IMR-90 (cell line): ENCODE measurements at regions not wholly inside any gene's neighbourhood (a gene's known extent, or its start where the extent isn't known, plus 50 kb on each side); places are given as distances from the start of the nearest gene placed in this dataset.

ENCODE experiments used
- ATAC-seq: fragments of 200-7000 bp; cut with Tn5 transposase; 2 replicates; pipeline ENCODE4 v1.9.1; 2020; ENCODE audit warnings: low read depth, mild to moderate bottlenecking, moderate library complexity
- BruUV-seq: library from RNA; stranded (reverse); fragments of 400-500 nt; replicated peaks from 2 replicates; lab custom pipeline; 2021; lab: Mats Ljungman, UMichigan
- CTCF ChIA-PET: fragments of 300-600 bp; formaldehyde crosslinking; extraction: SDS; loops from one replicate; lab custom pipeline; 2021; ENCODE audit warnings: antibody characterized with exemption; lab: Yijun Ruan, JAX
- POLR2A ChIA-PET: fragments of 300-600 bp; sonication (Branson Sonifier 250); formaldehyde crosslinking; loops from one replicate; lab custom pipeline; 2022; ENCODE audit warnings: antibody characterized with exemption; ENCODE audit not compliant: unreplicated experiment; lab: Charles Lee
- DNase-seq: peaks from one replicate; pipeline ENCODE4 v3.0.0; 2013
- H2AFZ ChIP-seq: replicated peaks from 2 replicates; pipeline ENCODE3; 2013; ENCODE audit warnings: low read length, mild to moderate bottlenecking; ENCODE audit not compliant: poor library complexity
- H2AK5ac ChIP-seq: 2 replicates; pipeline ENCODE4 v1.6.1; 2013; ENCODE audit warnings: low read depth, low read length, inconsistent platforms
- H2AK9ac ChIP-seq: replicated peaks from 2 replicates; pipeline ENCODE3; 2013; ENCODE audit warnings: mild to moderate bottlenecking, low read depth, low read length, moderate library complexity; ENCODE audit not compliant: poor library complexity
- H2BK120ac ChIP-seq: 2 replicates; pipeline ENCODE4 v1.6.1; 2013; ENCODE audit warnings: low read depth, low read length, inconsistent platforms
- H2BK15ac ChIP-seq: 3 replicates; pipeline ENCODE4 v1.6.1; 2013; ENCODE audit warnings: low read depth, low read length, inconsistent platforms
- H2BK20ac ChIP-seq: 2 replicates; pipeline ENCODE4 v1.6.1; 2013; ENCODE audit warnings: low read depth, mild to moderate bottlenecking, inconsistent platforms, low read length, moderate library complexity
- H2BK5ac ChIP-seq: 2 replicates; pipeline ENCODE4 v1.6.1; 2013; ENCODE audit warnings: mild to moderate bottlenecking, low read depth, low read length, inconsistent platforms; ENCODE audit not compliant: poor library complexity, severe bottlenecking
- H3K14ac ChIP-seq: replicated peaks from 2 replicates; pipeline ENCODE4 v1.6.1; 2013; ENCODE audit warnings: low read depth, low read length, inconsistent platforms
- H3K18ac ChIP-seq: 2 replicates; pipeline ENCODE4 v1.6.1; 2013; ENCODE audit warnings: low read depth, low read length, control low read depth
- H3K23ac ChIP-seq: 2 replicates; pipeline ENCODE4 v1.6.1; 2013; ENCODE audit warnings: low read depth, low read length, inconsistent platforms
- H3K27ac ChIP-seq: 2 replicates; pipeline ENCODE4 v1.5.1; 2013; ENCODE audit warnings: mild to moderate bottlenecking, control low read depth, low read length; ENCODE audit not compliant: insufficient read depth
- H3K27me3 ChIP-seq: 2 replicates; pipeline ENCODE4 v1.6.1; 2013; ENCODE audit warnings: low read length; ENCODE audit not compliant: control insufficient read depth, insufficient read depth
- H3K36me3 ChIP-seq: 2 replicates; pipeline ENCODE4 v1.6.1; 2013; ENCODE audit warnings: low read length, mixed read lengths; ENCODE audit not compliant: control insufficient read depth, insufficient read depth
- H3K4ac ChIP-seq: 2 replicates; pipeline ENCODE4 v1.6.1; 2013; ENCODE audit warnings: low read depth, low read length, inconsistent platforms
- H3K4me1 ChIP-seq: 2 replicates; pipeline ENCODE4 v1.6.1; 2013; ENCODE audit warnings: low read length, mixed read lengths; ENCODE audit not compliant: control insufficient read depth, insufficient read depth
- H3K4me2 ChIP-seq: 2 replicates; pipeline ENCODE4 v1.6.1; 2013; ENCODE audit warnings: low read depth, mild to moderate bottlenecking, control low read depth, low read length, moderate library complexity
- H3K4me3 ChIP-seq: 2 replicates; pipeline ENCODE4 v1.5.1; 2013; ENCODE audit warnings: low read depth, mild to moderate bottlenecking, control low read depth, low read length, moderate library complexity; ENCODE audit not compliant: insufficient read depth
- H3K56ac ChIP-seq: 2 replicates; pipeline ENCODE4 v1.6.1; 2013; ENCODE audit warnings: low read length, inconsistent platforms; ENCODE audit not compliant: insufficient read depth; ENCODE audit errors: extremely low read depth
- H3K79me1 ChIP-seq, 2 experiments: 2 replicates each; pipeline ENCODE4 v1.6.1; 2013; ENCODE audit warnings: low read length in 2 of 2, inconsistent platforms in 1 of 2, low read depth in 1 of 2
- H3K9ac ChIP-seq: 2 replicates; pipeline ENCODE4 v1.6.1; 2013; ENCODE audit warnings: low read depth, low read length, control low read depth
- H3K9me1 ChIP-seq: 2 replicates; pipeline ENCODE4 v1.6.1; 2013; ENCODE audit warnings: low read length, inconsistent platforms; ENCODE audit not compliant: insufficient read depth
- H3K9me3 ChIP-seq: 2 replicates; pipeline ENCODE4 v1.6.1; 2013; ENCODE audit warnings: low read length; ENCODE audit not compliant: control insufficient read depth, insufficient read depth
- H4K20me1 ChIP-seq: 2 replicates; pipeline ENCODE4 v1.6.1; 2013; ENCODE audit warnings: low read length, inconsistent platforms; ENCODE audit not compliant: insufficient read depth
- H4K5ac ChIP-seq: 2 replicates; pipeline ENCODE4 v1.6.1; 2013; ENCODE audit warnings: mild to moderate bottlenecking, low read depth, low read length, control low read depth
- H4K8ac ChIP-seq, 2 experiments: 2 replicates each; pipeline ENCODE4 v1.6.1; 2013; ENCODE audit warnings: low read depth in 2 of 2, low read length in 2 of 2, control low read depth in 1 of 2, inconsistent platforms in 1 of 2
- H4K91ac ChIP-seq: 2 replicates; pipeline ENCODE4 v1.6.1; 2013; ENCODE audit warnings: low read depth, low read length, inconsistent platforms; ENCODE audit not compliant: insufficient read depth
- BHLHE40 ChIP-seq: fragments of 150-350 bp; IDR thresholded peaks from 2 replicates; pipeline ENCODE4 v1.6.1; 2016; ENCODE audit warnings: mild to moderate bottlenecking, low read depth, low read length
- CEBPB ChIP-seq: IDR thresholded peaks from 2 replicates; pipeline ENCODE4 v1.6.1; 2012; ENCODE audit warnings: low read depth, low read length, improper control_type of control experiment
- CHD1 ChIP-seq: IDR thresholded peaks from 2 replicates; pipeline ENCODE4 v1.6.1; 2012; ENCODE audit warnings: low read depth, low read length, improper control_type of control experiment
- CTCF ChIP-seq: conservative IDR thresholded peaks from 2 replicates; pipeline ENCODE4 v1.5.1; 2012; ENCODE audit warnings: mild to moderate bottlenecking, low read depth, low read length, improper control_type of control experiment
- ELK1 ChIP-seq: fragments of 150-350 bp; IDR thresholded peaks from 2 replicates; pipeline ENCODE4 v1.6.1; 2016; ENCODE audit warnings: low read depth, mild to moderate bottlenecking, low read length, moderate library complexity, borderline replicate concordance
- FOS ChIP-seq: fragments of 150-350 bp; IDR thresholded peaks from 2 replicates; pipeline ENCODE4 v1.6.1; 2016; ENCODE audit warnings: low read depth, low read length
- MAFK ChIP-seq: IDR thresholded peaks from 2 replicates; pipeline ENCODE4 v1.6.1; 2012; ENCODE audit warnings: low read depth, low read length, improper control_type of control experiment
- MAZ ChIP-seq: IDR thresholded peaks from 2 replicates; pipeline ENCODE4 v1.6.1; 2012; ENCODE audit warnings: low read depth, mild to moderate bottlenecking, low read length, improper control_type of control experiment, moderate library complexity, borderline replicate concordance
- MXI1 ChIP-seq: IDR thresholded peaks from 2 replicates; pipeline ENCODE4 v1.6.1; 2012; ENCODE audit warnings: low read depth, mild to moderate bottlenecking, low read length, moderate library complexity, borderline replicate concordance
- NFE2L2 ChIP-seq: fragments of 150-350 bp; IDR thresholded peaks from 2 replicates; pipeline ENCODE4 v1.6.1; 2016; ENCODE audit warnings: low read depth, mild to moderate bottlenecking, low read length
- POLR2A ChIP-seq: IDR thresholded peaks from 2 replicates; pipeline ENCODE4 v1.6.1; 2012; ENCODE audit warnings: mild to moderate bottlenecking, low read depth, low read length
- RAD21 ChIP-seq: IDR thresholded peaks from 2 replicates; pipeline ENCODE4 v1.6.1; 2012; ENCODE audit warnings: low read length, improper control_type of control experiment
- RCOR1 ChIP-seq: IDR thresholded peaks from 2 replicates; pipeline ENCODE4 v1.6.1; 2012; ENCODE audit warnings: mild to moderate bottlenecking, low read length, improper control_type of control experiment; ENCODE audit not compliant: insufficient replicate concordance
- RFX5 ChIP-seq: IDR thresholded peaks from 2 replicates; pipeline ENCODE4 v1.8.0; 2012; ENCODE audit warnings: low read depth, mild to moderate bottlenecking, low read length, moderate library complexity
- SMC3 ChIP-seq: fragments of 150-350 bp; IDR thresholded peaks from 2 replicates; pipeline ENCODE4 v1.6.1; 2016; ENCODE audit warnings: low read depth, mild to moderate bottlenecking, antibody characterized with exemption, low read length, moderate library complexity
- USF2 ChIP-seq: fragments of 150-350 bp; IDR thresholded peaks from 2 replicates; pipeline ENCODE4 v1.6.1; 2017; ENCODE audit warnings: mild to moderate bottlenecking, antibody characterized with exemption, low read length, low read depth
- WGBS, 2 experiments: methylation state at CpG; one replicate each; pipeline versions ENCODE4 v1.1.5 to v1.1.7; 2013; ENCODE audit warnings: missing lambda C conversion rate in 2 of 2; ENCODE audit not compliant: insufficient read length in 1 of 2; ENCODE audit errors: extremely low coverage in 2 of 2; 5-methylcytosine and 5-hydroxymethylcytosine counted together
- dilution Hi-C: fragments of 300-500 bp; cut with HindIII; formaldehyde crosslinking; loops from one replicate; pipeline ENCODE4 v1.14.3; 2018; ENCODE audit warnings: low sequenced_read_pairs; ENCODE audit not compliant: unreplicated experiment
- in situ Hi-C: fragments of 300-500 bp; cut with MboI; formaldehyde crosslinking; loops from 3 replicates; pipeline ENCODE4 v1.14.3; 2019; ENCODE audit warnings: low sequenced_read_pairs, inconsistent platforms, mixed read lengths
- intact Hi-C: fragments of 100-400 bp; cut with micrococcal nuclease; formaldehyde crosslinking; loops from 2 replicates; pipeline ENCODE4 v1.10.0; 2022

GRCh38 chr7:17015598-17016031 is 133.8 kb upstream of the AGR3 start:
- TF ChIP-seq SMC3 (no peak), RFX5 (no peak), RAD21 (no peak), NFE2L2 (no peak), CHD1 (no peak), MXI1 (no peak), USF2 (no peak), FOS (no peak), CEBPB (no peak), RCOR1 (no peak), BHLHE40 (no peak), POLR2A (no peak), ELK1 (no peak), MAZ (no peak), CTCF (no peak), MAFK (no peak)
- Histone ChIP-seq H3K9me1 (no peaks in the 10 kb centered on the region), H4K5ac (no peak overlapping the region), H3K4me2 (peak overlapping the region; percentile 41; the same call in 1 of the 2 replicates), H3K9me3 (no peaks in the 10 kb centered on the region), H2AK5ac (no peak overlapping the region), H3K27ac (peak overlapping the region; percentile 42; the same call in 1 of the 2 replicates), H3K4ac (no peak overlapping the region), H4K91ac (no peak overlapping the region), H4K20me1 (no peaks in the 10 kb centered on the region), H2BK120ac (no peak overlapping the region), H3K79me1 (no peaks in the 10 kb centered on the region), H2BK5ac (peak overlapping the region; percentile 50), H3K36me3 (no peaks in the 10 kb centered on the region), H3K27me3 (no peaks in the 10 kb centered on the region), H3K4me3 (no peak overlapping the region), H3K18ac (no peak overlapping the region), H2AK9ac (no peak overlapping the region), H3K56ac (no peak overlapping the region; the same call in 1 of the 2 replicates), H4K8ac (peak overlapping the region in 1 of 2 experiments; percentile 63; a peak in 1 of 4 replicates), H3K4me1 (peaks cover 2% of the 10 kb centered on the region; the same call in 1 of the 2 replicates), H2AFZ (no peak overlapping the region), H2BK20ac (no peak overlapping the region), H3K9ac (no peak overlapping the region), H3K23ac (no peak overlapping the region), H3K14ac (no peak overlapping the region), H2BK15ac (no peak overlapping the region)
- dilution Hi-C loops (no loop called here), in situ Hi-C loops (no loop called here), intact Hi-C loops (no loop called here)
- ChIA-PET CTCF (interaction anchor here (0.6 kb wide), 1 partner anchor 220 kb away, joined by 3 read pairs; no protein-coding TSS in a partner anchor), POLR2A (no interaction called here)
- no TSS peak for BruUV-seq
- WGBS, 2 experiments = no CpG with 5 or more reads among the region's 4 CpGs
- DNase-seq (peak; percentile 26), ATAC-seq (peak; percentile 66)
